HG03139 (cell line): ENCODE measurements at regions not wholly inside any gene's neighbourhood (a gene's known extent, or its start where the extent isn't known, plus 50 kb on each side); places are given as distances from the start of the nearest gene placed in this dataset.

Experiments used
- ATAC-seq: cut with Tn5 transposase; IDR thresholded peaks from one replicate; pipeline ENCODE4 v1.9.1; 2021; ENCODE audit not compliant: unreplicated experiment

- no peak for ATAC-seq
These were observed 308.4 kb upstream of the PRKCQ start for GRCh38 chr10:6888434-6888833.

DNA sequence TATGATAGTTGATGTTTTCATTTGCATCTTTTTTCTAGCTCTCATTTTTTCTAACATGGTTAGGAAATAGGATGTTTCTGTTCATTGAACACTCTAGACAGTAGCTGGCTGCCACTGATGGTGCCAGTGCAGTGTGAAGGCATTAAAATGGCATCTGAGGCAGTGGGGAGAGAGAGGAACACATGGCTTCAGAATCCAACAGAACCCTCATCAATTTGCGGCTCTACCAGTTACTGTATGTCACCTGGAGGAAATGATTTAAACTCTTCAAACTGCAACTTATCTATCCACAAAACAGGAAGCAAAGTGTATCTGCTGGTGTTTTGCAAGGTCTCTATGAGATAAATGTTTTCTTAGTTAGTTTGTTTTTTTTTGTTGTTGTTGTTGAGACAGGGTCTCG is 305.2 kb upstream of the PRKCQ start:
- no peak for ATAC-seq

- ATAC-seq = no peak
These were observed 301.9 kb upstream of the PRKCQ start for GRCh38 chr10:6881987-6882386.

DNA sequence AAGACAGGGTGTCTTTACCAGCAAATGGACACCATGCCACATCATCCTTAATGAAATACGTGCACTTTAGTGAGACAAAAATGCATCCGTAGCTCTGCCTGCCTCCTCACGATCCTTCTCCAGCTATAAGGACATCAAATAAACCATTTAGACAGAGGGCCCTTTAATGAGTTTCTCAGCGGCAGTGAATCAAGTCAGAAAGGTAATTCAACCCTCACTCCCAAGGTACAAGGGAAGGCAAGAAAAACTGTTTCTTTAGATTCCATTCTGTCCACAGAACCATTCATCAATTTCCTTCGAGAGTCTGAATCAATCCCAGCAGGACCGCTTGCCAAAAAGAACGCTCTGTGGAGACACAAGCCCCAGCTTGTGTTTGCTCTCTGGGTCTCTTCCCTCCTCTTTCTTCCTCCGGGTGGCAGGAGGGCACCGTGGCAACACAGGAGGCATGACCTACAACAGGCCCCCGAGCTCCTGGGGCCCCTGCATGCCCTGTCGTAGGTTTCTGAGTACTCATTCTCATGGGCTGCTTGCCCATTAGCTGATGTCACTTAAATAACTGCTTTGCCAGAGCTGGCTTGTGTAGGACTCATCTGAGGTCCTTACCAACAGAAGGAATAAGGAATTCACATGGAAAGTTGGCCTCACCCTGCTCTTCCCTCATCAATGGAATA is 297.8 kb upstream of the PRKCQ start:
- no peak for ATAC-seq

GRCh38 chr10:6877336-6877721 is 297.3 kb upstream of the PRKCQ start:
- no peak for ATAC-seq

GRCh38 chr10:6875269-6875865 is 295.3 kb upstream of the PRKCQ start:
- no peak for ATAC-seq

DNA sequence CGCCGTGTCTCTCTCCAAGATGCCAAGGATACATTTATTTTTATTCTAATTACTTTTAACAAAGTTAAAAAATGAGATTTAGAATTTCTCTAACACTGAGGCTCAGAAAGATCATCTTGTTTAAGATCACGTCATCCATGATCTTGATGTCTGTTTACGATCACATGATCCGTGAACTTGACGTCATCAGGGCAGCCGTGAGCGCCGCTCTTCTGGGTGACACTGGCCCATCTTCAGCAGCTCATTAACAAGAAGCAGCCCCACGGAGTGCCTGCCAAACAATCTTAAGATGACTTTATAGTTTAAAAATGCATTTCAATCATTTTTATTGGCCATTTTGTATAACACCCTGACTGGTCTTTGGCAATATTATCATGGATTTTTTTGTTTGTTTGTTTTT is 291.1 kb upstream of the PRKCQ start:
- no peak for ATAC-seq

GRCh38 chr10:6868036-6868725 is 288.1 kb upstream of the PRKCQ start:
- no peak for ATAC-seq

DNA sequence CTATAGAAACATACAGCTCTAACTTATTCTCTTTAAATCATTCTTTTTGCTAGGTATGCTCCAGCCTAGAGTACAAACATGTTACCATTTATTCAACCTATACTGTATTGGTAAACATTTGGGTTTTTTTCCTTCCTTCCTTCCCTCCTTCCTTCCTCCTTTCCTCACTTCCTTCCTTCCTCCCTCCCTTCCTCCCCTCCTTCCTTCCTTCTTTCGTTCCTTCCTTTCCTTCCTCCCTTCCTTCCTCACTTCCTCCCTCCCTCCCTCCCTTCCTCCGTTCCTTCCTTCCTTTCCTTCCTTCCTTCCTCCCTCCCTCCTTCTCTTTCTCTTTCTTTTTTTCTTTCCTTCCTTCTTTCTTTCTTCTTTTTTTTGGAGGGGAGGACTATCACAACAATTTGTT is 286.7 kb upstream of the PRKCQ start:
- no peak for ATAC-seq

- ATAC-seq = no peak
These were observed 284.1 kb upstream of the PRKCQ start for GRCh38 chr10:6864142-6864541.

DNA sequence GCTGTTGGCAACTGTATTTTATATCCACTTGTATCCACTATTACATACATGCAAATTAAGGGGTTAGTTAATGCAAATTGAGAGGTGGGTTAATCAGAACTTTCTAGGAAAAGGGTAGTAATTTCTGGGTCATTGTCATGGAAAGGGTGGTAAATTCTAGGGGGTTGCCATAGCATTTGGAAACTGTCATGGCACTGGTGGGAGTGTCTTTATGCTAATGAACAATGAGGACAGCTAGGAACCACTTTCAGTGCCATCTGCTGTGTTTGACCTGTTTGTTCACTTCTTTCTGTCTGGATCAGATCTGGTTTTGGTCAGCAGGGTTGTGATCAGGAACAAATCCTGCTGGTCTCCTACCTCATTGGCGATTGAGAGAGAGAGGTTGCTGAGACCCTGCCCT is 283.3 kb upstream of the PRKCQ start:
- ATAC-seq = no peak

GRCh38 chr10:6850452-6850851 is 270.4 kb upstream of the PRKCQ start:
- ATAC-seq = no peak

DNA sequence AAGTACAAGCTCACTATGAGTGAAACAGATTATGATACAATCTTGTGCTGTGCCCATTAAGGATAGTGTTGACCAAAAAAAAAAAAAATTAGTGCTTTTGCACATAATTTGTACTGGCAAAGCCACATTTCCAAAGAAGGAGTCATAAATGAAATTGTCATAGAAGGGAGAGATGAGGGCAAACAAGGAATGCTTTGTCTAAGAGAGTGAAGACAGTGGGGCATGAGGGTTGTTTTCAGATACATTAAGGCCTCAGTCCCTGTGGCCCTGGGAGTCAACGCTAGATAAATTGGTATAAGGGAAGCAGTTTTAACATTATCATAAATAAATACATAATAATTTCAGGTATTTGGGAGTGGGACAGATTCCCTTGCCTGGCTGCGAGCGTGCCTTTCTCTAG is 267.5 kb upstream of the PRKCQ start:
- ATAC-seq = no peak

DNA sequence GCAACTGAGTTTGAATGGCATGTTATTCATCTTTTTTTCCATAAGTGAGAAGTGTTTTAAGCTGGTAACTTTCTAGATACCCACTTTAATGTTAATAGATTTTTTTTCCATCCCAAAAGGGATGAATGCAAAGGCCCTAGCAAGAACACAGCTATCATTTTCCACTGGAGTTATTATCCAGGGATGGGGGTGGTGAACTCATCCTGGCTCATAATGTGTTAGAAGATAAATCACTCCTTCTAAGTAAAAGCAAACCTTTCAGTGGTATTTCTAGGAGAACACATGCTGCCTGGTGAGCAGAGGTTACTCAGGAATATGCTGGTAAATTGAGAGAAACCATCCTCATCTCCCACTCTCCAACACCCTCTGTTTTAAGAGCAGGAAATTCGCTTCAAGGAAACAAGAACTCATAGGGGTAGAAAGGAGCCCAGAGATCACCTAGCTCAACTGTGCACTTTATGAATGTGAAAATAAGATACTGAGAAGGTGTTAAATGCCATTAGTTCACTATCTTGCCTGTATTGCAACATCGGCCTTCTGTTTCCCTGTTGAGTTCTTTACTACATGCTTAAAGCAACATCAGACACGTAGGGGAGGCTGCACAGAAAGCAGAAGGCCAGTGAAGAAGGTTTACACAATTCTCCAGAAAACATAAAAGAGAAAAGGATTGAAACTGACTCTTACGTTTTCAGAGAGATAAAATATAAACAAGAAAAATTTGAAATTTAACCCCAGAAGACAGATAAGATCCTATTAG is 264.0 kb upstream of the PRKCQ start:
- ATAC-seq = no peak

GRCh38 chr10:6843481-6843881 is 263.4 kb upstream of the PRKCQ start:
- ATAC-seq = no peak

- no peak for ATAC-seq
These were observed 262.6 kb upstream of the PRKCQ start for GRCh38 chr10:6842722-6843121.

- no peak for ATAC-seq
These were observed 261.7 kb upstream of the PRKCQ start for GRCh38 chr10:6841761-6842160.

- ATAC-seq = no peak
These were observed 260.7 kb upstream of the PRKCQ start for GRCh38 chr10:6840766-6841165.

DNA sequence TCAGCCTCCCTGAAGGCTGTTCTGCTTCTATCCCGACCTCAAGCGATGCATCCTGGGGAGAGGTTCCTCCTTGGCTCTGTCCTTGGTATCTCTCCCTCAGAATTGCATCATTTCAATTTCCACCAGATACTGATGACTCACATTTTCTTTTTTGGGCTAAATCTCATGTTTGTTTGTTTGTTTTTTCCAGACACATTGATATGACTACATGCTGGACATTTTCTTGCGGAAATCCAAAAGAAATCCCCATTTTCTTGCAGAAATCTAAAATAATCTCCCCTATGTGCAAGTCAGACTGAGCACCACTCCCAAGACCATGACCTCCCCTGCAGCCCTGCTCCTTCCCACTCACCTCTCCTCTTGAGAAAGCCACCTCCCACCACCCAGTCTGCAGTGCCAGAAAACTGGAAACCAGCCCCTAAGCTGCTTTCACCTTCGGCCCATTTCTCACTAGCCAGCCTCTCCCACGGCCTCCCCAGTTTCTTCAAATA is 260.2 kb upstream of the PRKCQ start:
- no peak for ATAC-seq

- no peak for ATAC-seq
These were observed 258.0 kb upstream of the PRKCQ start for GRCh38 chr10:6838118-6838517.

DNA sequence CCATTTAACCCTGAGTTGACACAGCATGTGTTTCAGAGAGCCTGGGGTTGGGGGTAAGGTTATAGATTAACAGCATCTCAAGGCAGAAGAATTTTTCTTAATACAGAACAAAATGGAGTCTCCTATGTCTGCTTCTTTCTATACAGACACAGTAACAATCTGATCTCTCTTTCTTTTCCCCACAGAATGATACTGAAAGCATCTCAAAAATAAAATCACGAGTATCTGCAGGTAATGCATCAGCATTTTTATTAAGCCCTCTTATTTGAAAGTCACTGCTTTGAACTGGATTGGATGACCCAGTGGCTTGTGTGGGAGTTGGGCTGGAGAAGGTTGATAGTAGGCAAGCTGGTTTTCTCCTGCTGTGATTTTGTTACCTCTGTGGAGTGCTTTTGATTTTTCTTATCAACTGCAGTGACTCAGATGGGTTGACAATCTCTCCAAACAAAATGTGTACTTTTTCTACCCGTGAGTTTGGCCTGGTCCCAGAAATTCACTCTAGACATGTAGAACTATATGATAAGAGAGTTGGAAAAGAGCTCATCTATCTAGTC is 253.5 kb upstream of the PRKCQ start:
- no peak for ATAC-seq
